ENCODE measurements at regions not wholly inside any gene's neighbourhood (a gene's known extent, or its start where the extent isn't known, plus 50 kb on each side); places are given as distances from the start of the nearest gene placed in this dataset.

- H3K27ac Mint-ChIP-seq = no peak overlapping the region
- H3K27me3 Mint-ChIP-seq = no peaks in the 10 kb centered on the region
- peaks cover 3% of the 10 kb centered on the region for H3K9me3 Mint-ChIP-seq (ENCODE audit: low read depth)
- ATAC-seq (no peak), DNase-seq (no peak)
- no peaks in the 10 kb centered on the region for H3K4me1 Mint-ChIP-seq
- ChIA-PET POLR2A (no interaction called here), CTCF (no interaction called here)
- intact Hi-C loops (cut with DNase I, micrococcal nuclease) = no loop called here
- no peaks in the 10 kb centered on the region for H3K36me3 Mint-ChIP-seq (ENCODE audit: low read depth)
- H3K4me3 Mint-ChIP-seq = no peak overlapping the region
Observed at GRCh38 chr5:155229135-155229534, 215.6 kb downstream of the KIF4B start.

- H3K27me3 Mint-ChIP-seq = no peaks in the 10 kb centered on the region
- no peak overlapping the region for H3K27ac Mint-ChIP-seq
- no peak overlapping the region for H3K4me3 Mint-ChIP-seq
- ChIA-PET POLR2A (no interaction called here), CTCF (no interaction called here)
- DNase-seq = no peak
- no peaks in the 10 kb centered on the region for H3K4me1 Mint-ChIP-seq
- intact Hi-C loops (cut with DNase I, micrococcal nuclease) = no loop called here
- H3K9me3 Mint-ChIP-seq (ENCODE audit: low read depth) = peaks cover 7% of the 10 kb centered on the region
- H3K36me3 Mint-ChIP-seq (ENCODE audit: low read depth) = no peaks in the 10 kb centered on the region
- no peak for ATAC-seq
Observed at GRCh38 chr5:155239803-155240202, 226.2 kb downstream of the KIF4B start.

- DNase-seq = no peak
Observed at GRCh38 chr5:155250596-155250995, 237.0 kb downstream of the KIF4B start.

GRCh38 chr5:155252025-155252424, 238.5 kb downstream of the KIF4B start:
- POLR2A ChIA-PET = interaction anchor here (0.6 kb wide), 1 partner anchor 55 kb away, joined by 3 read pairs; no protein-coding TSS in a partner anchor

More at GRCh38 chr5:155250596-155250995, 237.0 kb downstream of the KIF4B start:
- H3K4me3 Mint-ChIP-seq = no peak overlapping the region
- ATAC-seq = no peak
- intact Hi-C loops (cut with DNase I, micrococcal nuclease) = no loop called here
- POLR2A ChIA-PET = no interaction called here
- no peaks in the 10 kb centered on the region for H3K36me3 Mint-ChIP-seq (ENCODE audit: low read depth)
- no peaks in the 10 kb centered on the region for H3K4me1 Mint-ChIP-seq
- CTCF ChIA-PET = no interaction called here
- H3K27me3 Mint-ChIP-seq = peaks cover 4% of the 10 kb centered on the region
- no peaks in the 10 kb centered on the region for H3K9me3 Mint-ChIP-seq (ENCODE audit: low read depth)
- no peak overlapping the region for H3K27ac Mint-ChIP-seq

GRCh38 chr5:155252717-155253116, 239.2 kb downstream of the KIF4B start:
- H3K27me3 Mint-ChIP-seq = peaks cover 7% of the 10 kb centered on the region
- H3K9me3 Mint-ChIP-seq (ENCODE audit: low read depth) = no peaks in the 10 kb centered on the region
- H3K27ac Mint-ChIP-seq = no peak overlapping the region
- no peak for DNase-seq
- no peak overlapping the region for H3K4me3 Mint-ChIP-seq
- intact Hi-C loops (cut with DNase I, micrococcal nuclease) = no loop called here
- CTCF ChIA-PET = no interaction called here
- POLR2A ChIA-PET = no interaction called here
- ATAC-seq = no peak
- no peaks in the 10 kb centered on the region for H3K4me1 Mint-ChIP-seq
- no peaks in the 10 kb centered on the region for H3K36me3 Mint-ChIP-seq (ENCODE audit: low read depth)

More at GRCh38 chr5:155252025-155252424, 238.5 kb downstream of the KIF4B start:
- Mint-ChIP-seq H3K4me3 (no peak overlapping the region), H3K36me3 (ENCODE audit: low read depth) (no peaks in the 10 kb centered on the region), H3K27me3 (peaks cover 7% of the 10 kb centered on the region), H3K27ac (no peak overlapping the region), H3K9me3 (ENCODE audit: low read depth) (no peaks in the 10 kb centered on the region), H3K4me1 (no peaks in the 10 kb centered on the region)
- intact Hi-C loops (cut with DNase I, micrococcal nuclease) = no loop called here
- DNase-seq = no peak
- no peak for ATAC-seq
- CTCF ChIA-PET = interaction anchor here (0.7 kb wide), 1 partner anchor 52 kb away, joined by 3 read pairs; no protein-coding TSS in a partner anchor

- POLR2A ChIA-PET = no interaction called here
- H3K9me3 Mint-ChIP-seq (ENCODE audit: low read depth) = no peaks in the 10 kb centered on the region
- H3K27ac Mint-ChIP-seq = no peak overlapping the region
- intact Hi-C loops (cut with DNase I, micrococcal nuclease) = no loop called here
- CTCF ChIA-PET = no interaction called here
- no peaks in the 10 kb centered on the region for H3K4me1 Mint-ChIP-seq
- no peak for DNase-seq
- H3K27me3 Mint-ChIP-seq = peaks cover 5% of the 10 kb centered on the region
- no peaks in the 10 kb centered on the region for H3K36me3 Mint-ChIP-seq (ENCODE audit: low read depth)
- ATAC-seq = no peak
- H3K4me3 Mint-ChIP-seq = no peak overlapping the region
Observed at GRCh38 chr5:155254399-155254798, 240.8 kb downstream of the KIF4B start.

GRCh38 chr5:155258161-155258560, 244.6 kb downstream of the KIF4B start:
- intact Hi-C loops (cut with DNase I, micrococcal nuclease) = no loop called here
- Mint-ChIP-seq H3K36me3 (ENCODE audit: low read depth) (no peaks in the 10 kb centered on the region), H3K27me3 (peaks cover 5% of the 10 kb centered on the region), H3K27ac (no peak overlapping the region), H3K4me3 (no peak overlapping the region), H3K9me3 (ENCODE audit: low read depth) (no peaks in the 10 kb centered on the region), H3K4me1 (no peaks in the 10 kb centered on the region)
- DNase-seq = no peak
- ATAC-seq = no peak
- CTCF ChIA-PET = no interaction called here
- POLR2A ChIA-PET = no interaction called here

- Mint-ChIP-seq H3K36me3 (ENCODE audit: low read depth) (no peaks in the 10 kb centered on the region), H3K9me3 (ENCODE audit: low read depth) (no peaks in the 10 kb centered on the region), H3K27ac (no peak overlapping the region), H3K4me3 (no peak overlapping the region), H3K27me3 (peaks cover 2% of the 10 kb centered on the region), H3K4me1 (no peaks in the 10 kb centered on the region)
- ChIA-PET POLR2A (no interaction called here), CTCF (no interaction called here)
- no peak for DNase-seq
- no peak for ATAC-seq
- intact Hi-C loops (cut with DNase I, micrococcal nuclease) = no loop called here
Observed at GRCh38 chr5:155259648-155260047, 246.1 kb downstream of the KIF4B start.

GRCh38 chr5:155260798-155261197, 247.2 kb downstream of the KIF4B start:
- H3K27me3 Mint-ChIP-seq = peaks cover 2% of the 10 kb centered on the region
- H3K27ac Mint-ChIP-seq = no peak overlapping the region
- H3K4me1 Mint-ChIP-seq = no peaks in the 10 kb centered on the region
- no peaks in the 10 kb centered on the region for H3K9me3 Mint-ChIP-seq (ENCODE audit: low read depth)
- no peaks in the 10 kb centered on the region for H3K36me3 Mint-ChIP-seq (ENCODE audit: low read depth)
- H3K4me3 Mint-ChIP-seq = no peak overlapping the region
- DNase-seq (no peak), ATAC-seq (no peak)
- ChIA-PET POLR2A (no interaction called here), CTCF (no interaction called here)
- intact Hi-C loops (cut with DNase I, micrococcal nuclease) = no loop called here

GRCh38 chr5:155263381-155263780, 249.8 kb downstream of the KIF4B start:
- ChIA-PET POLR2A (no interaction called here), CTCF (interaction anchor here (1.3 kb wide), 1 partner anchor 125 kb away, joined by 3 read pairs; no protein-coding TSS in a partner anchor)
- Mint-ChIP-seq H3K9me3 (ENCODE audit: low read depth) (no peaks in the 10 kb centered on the region), H3K27me3 (no peaks in the 10 kb centered on the region), H3K27ac (no peak overlapping the region), H3K4me3 (no peak overlapping the region), H3K36me3 (ENCODE audit: low read depth) (no peaks in the 10 kb centered on the region), H3K4me1 (no peaks in the 10 kb centered on the region)
- intact Hi-C loops (cut with DNase I, micrococcal nuclease) = no loop called here
- ATAC-seq (no peak), DNase-seq (no peak)

GRCh38 chr5:155264809-155265208, 251.3 kb downstream of the KIF4B start:
- DNase-seq = no peak
- POLR2A ChIA-PET = no interaction called here
- CTCF ChIA-PET = no interaction called here
- Mint-ChIP-seq H3K27me3 (no peaks in the 10 kb centered on the region), H3K4me1 (no peaks in the 10 kb centered on the region), H3K36me3 (ENCODE audit: low read depth) (no peaks in the 10 kb centered on the region), H3K9me3 (ENCODE audit: low read depth) (no peaks in the 10 kb centered on the region), H3K27ac (no peak overlapping the region), H3K4me3 (no peak overlapping the region)
- ATAC-seq = no peak
- intact Hi-C loops (cut with DNase I, micrococcal nuclease) = no loop called here

GRCh38 chr5:155268770-155269425, 255.3 kb downstream of the KIF4B start:
- Mint-ChIP-seq H3K27ac (no peak overlapping the region), H3K36me3 (ENCODE audit: low read depth) (no peaks in the 10 kb centered on the region), H3K9me3 (ENCODE audit: low read depth) (no peaks in the 10 kb centered on the region), H3K4me1 (no peaks in the 10 kb centered on the region), H3K4me3 (no peak overlapping the region), H3K27me3 (peaks cover 6% of the 10 kb centered on the region)
- DNase-seq (no peak), ATAC-seq (no peak)
- intact Hi-C loops (cut with DNase I, micrococcal nuclease) = no loop called here
- POLR2A ChIA-PET = no interaction called here
- CTCF ChIA-PET = no interaction called here

- intact Hi-C loops (cut with DNase I, micrococcal nuclease) = no loop called here
- Mint-ChIP-seq H3K27me3 (peaks cover 9% of the 10 kb centered on the region), H3K9me3 (ENCODE audit: low read depth) (no peaks in the 10 kb centered on the region), H3K4me3 (no peak overlapping the region), H3K4me1 (no peaks in the 10 kb centered on the region), H3K27ac (no peak overlapping the region), H3K36me3 (ENCODE audit: low read depth) (no peaks in the 10 kb centered on the region)
- POLR2A ChIA-PET = no interaction called here
- CTCF ChIA-PET = no interaction called here
- ATAC-seq = no peak
- DNase-seq = no peak
Observed at GRCh38 chr5:155270725-155271124, 257.2 kb downstream of the KIF4B start.

Data from activated CD4-positive, alpha-beta T cell treated with anti-CD3 and anti-CD28 coated beads for 36 hours (primary cell).